Hepatocyte (in vitro differentiated cells): ENCODE measurements at regions not wholly inside any gene's neighbourhood (a gene's known extent, or its start where the extent isn't known, plus 50 kb on each side); places are given as distances from the start of the nearest gene placed in this dataset.

Experiments used
- DNase-seq: peaks from one replicate; pipeline ENCODE4 v3.0.0-alpha.2; 2016; ENCODE audit warnings: low spot score
- H2AFZ ChIP-seq: fragments of 200-600 bp; sonication (generic); 2 replicates; pipeline ENCODE4 v1.6.0; 2016; ENCODE audit warnings: antibody characterized with exemption, mild to moderate bottlenecking
- H3K27ac ChIP-seq: fragments of 200-600 bp; sonication (generic); 2 replicates; pipeline ENCODE4 v1.5.1; 2016; ENCODE audit warnings: mild to moderate bottlenecking
- H3K27me3 ChIP-seq: fragments of 200-600 bp; sonication (generic); 2 replicates; pipeline ENCODE4 v1.6.1; 2016
- H3K36me3 ChIP-seq: fragments of 200-600 bp; sonication (generic); replicated peaks from 2 replicates; pipeline ENCODE4 v1.5.1; 2016; ENCODE audit warnings: low read depth; ENCODE audit not compliant: insufficient read depth
- H3K4me1 ChIP-seq: fragments of 200-600 bp; sonication (generic); 2 replicates; pipeline ENCODE4 v1.5.1; 2016; ENCODE audit warnings: mild to moderate bottlenecking, moderate library complexity; ENCODE audit not compliant: insufficient read depth
- H3K4me2 ChIP-seq: fragments of 200-600 bp; sonication (generic); 2 replicates; pipeline ENCODE4 v1.6.0; 2016
- H3K4me3 ChIP-seq: fragments of 200-600 bp; sonication (generic); 2 replicates; pipeline ENCODE4 v1.5.1; 2016; ENCODE audit warnings: mild to moderate bottlenecking
- H3K79me2 ChIP-seq: fragments of 200-600 bp; sonication (generic); 2 replicates; pipeline ENCODE4 v1.6.0; 2017; ENCODE audit warnings: mild to moderate bottlenecking
- H3K9me2 ChIP-seq: fragments of 200-600 bp; sonication (generic); replicated peaks from 2 replicates; pipeline ENCODE4 v1.6.0; 2017; ENCODE audit warnings: mild to moderate bottlenecking; ENCODE audit not compliant: insufficient read depth
- H3K9me3 ChIP-seq: fragments of 200-600 bp; sonication (generic); 2 replicates; pipeline ENCODE4 v1.5.1; 2016; ENCODE audit warnings: low read depth, mild to moderate bottlenecking
- H4K20me1 ChIP-seq: fragments of 200-600 bp; sonication (generic); 2 replicates; pipeline ENCODE4 v1.6.0; 2016; ENCODE audit warnings: mild to moderate bottlenecking; ENCODE audit not compliant: insufficient read depth, poor library complexity, severe bottlenecking
- EZH2 ChIP-seq: fragments of 200-600 bp; sonication (generic); IDR thresholded peaks from 2 replicates; pipeline ENCODE4 v1.6.1; 2016; ENCODE audit warnings: antibody characterized with exemption, mild to moderate bottlenecking, borderline replicate concordance
- EZH2phosphoT487 ChIP-seq: fragments of 200-600 bp; sonication (generic); IDR thresholded peaks from one replicate; pipeline ENCODE4 v1.6.1; 2018; ENCODE audit warnings: antibody characterized with exemption, mild to moderate bottlenecking, low read depth, moderate library complexity; ENCODE audit not compliant: unreplicated experiment, severe bottlenecking
- WGBS: methylation state at CpG from one replicate; pipeline ENCODE4 v1.1.6; 2016; ENCODE audit warnings: low lambda C conversion rate; ENCODE audit errors: missing lambda C conversion rate; 5-methylcytosine and 5-hydroxymethylcytosine counted together
- TF ChIP-seq, protein P1 (sequence below): fragments of 200-600 bp; sonication (generic); IDR thresholded peaks from 2 replicates; pipeline ENCODE4 v1.5.1; 2016; ENCODE audit warnings: antibody characterized with exemption, mild to moderate bottlenecking; ENCODE audit not compliant: poor library complexity

DNA sequence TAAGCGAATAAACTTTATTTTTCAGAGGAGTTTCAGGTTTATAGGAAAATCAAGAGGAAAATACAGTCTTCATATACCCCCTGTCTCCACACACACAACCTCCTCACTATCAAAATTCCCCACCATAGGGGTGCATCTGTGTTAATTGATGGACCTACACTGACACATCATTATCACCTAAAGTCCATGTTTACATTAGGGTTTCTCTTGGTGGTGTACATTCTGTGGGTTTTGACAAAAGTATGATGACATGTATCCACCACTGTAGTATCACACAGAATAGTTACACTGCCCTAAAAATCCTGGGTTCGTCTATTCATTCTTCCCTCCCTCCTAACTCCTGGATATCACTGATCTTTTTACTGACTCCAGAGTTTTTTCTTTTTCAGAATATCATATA, 654.2 kb downstream of the UQCRFS1 start:
- no peak for DNase-seq
- Histone ChIP-seq H3K4me3 (no peak overlapping the region), H3K9me2 (no peaks in the 10 kb centered on the region), H3K9me3 (no peaks in the 10 kb centered on the region), H3K36me3 (no peaks in the 10 kb centered on the region), H2AFZ (no peak overlapping the region), H4K20me1 (no peaks in the 10 kb centered on the region), H3K4me1 (no peaks in the 10 kb centered on the region), H3K4me2 (no peak overlapping the region), H3K79me2 (no peaks in the 10 kb centered on the region), H3K27me3 (no peaks in the 10 kb centered on the region), H3K27ac (no peak overlapping the region)
- no peak for TF ChIP-seq EZH2phosphoT487
- TF ChIP-seq, protein P1, sequence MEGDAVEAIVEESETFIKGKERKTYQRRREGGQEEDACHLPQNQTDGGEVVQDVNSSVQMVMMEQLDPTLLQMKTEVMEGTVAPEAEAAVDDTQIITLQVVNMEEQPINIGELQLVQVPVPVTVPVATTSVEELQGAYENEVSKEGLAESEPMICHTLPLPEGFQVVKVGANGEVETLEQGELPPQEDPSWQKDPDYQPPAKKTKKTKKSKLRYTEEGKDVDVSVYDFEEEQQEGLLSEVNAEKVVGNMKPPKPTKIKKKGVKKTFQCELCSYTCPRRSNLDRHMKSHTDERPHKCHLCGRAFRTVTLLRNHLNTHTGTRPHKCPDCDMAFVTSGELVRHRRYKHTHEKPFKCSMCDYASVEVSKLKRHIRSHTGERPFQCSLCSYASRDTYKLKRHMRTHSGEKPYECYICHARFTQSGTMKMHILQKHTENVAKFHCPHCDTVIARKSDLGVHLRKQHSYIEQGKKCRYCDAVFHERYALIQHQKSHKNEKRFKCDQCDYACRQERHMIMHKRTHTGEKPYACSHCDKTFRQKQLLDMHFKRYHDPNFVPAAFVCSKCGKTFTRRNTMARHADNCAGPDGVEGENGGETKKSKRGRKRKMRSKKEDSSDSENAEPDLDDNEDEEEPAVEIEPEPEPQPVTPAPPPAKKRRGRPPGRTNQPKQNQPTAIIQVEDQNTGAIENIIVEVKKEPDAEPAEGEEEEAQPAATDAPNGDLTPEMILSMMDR = no peak
- no peak for TF ChIP-seq EZH2
- WGBS = 58% methylated on average over 2 of the region's 2 CpGs

DNA sequence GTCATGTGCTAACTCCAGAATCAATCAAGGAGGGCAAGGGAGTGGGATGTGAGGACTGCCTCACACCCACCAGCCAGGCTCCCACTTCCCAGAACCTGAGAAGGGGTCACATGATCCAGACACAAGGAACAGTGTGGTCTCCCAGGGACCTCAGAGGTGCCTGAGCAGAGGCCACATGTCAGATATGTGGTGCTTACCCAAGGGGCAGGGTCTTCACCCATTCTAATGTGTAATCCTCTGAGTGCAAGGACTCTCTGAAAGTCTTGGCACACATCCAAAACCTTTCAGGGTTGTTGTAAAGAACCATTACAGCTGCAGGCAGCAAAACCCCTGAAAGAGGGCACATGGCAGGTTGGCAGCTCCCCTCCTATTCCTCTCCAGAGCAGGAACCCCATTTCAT, 656.6 kb downstream of the UQCRFS1 start:
- TF ChIP-seq EZH2phosphoT487 (no peak), EZH2 (no peak)
- TF ChIP-seq, protein P1 = no peak
- no peaks in the 10 kb centered on the region for H3K4me1 ChIP-seq
- H2AFZ ChIP-seq = no peak overlapping the region
- no peak overlapping the region for H3K4me3 ChIP-seq
- no peaks in the 10 kb centered on the region for H3K9me3 ChIP-seq
- H3K27me3 ChIP-seq = no peaks in the 10 kb centered on the region
- no peaks in the 10 kb centered on the region for H3K79me2 ChIP-seq
- H4K20me1 ChIP-seq = no peaks in the 10 kb centered on the region
- H3K9me2 ChIP-seq = no peaks in the 10 kb centered on the region
- no peaks in the 10 kb centered on the region for H3K36me3 ChIP-seq
- H3K27ac ChIP-seq = no peak overlapping the region
- no peak for DNase-seq
- no peak overlapping the region for H3K4me2 ChIP-seq

DNA sequence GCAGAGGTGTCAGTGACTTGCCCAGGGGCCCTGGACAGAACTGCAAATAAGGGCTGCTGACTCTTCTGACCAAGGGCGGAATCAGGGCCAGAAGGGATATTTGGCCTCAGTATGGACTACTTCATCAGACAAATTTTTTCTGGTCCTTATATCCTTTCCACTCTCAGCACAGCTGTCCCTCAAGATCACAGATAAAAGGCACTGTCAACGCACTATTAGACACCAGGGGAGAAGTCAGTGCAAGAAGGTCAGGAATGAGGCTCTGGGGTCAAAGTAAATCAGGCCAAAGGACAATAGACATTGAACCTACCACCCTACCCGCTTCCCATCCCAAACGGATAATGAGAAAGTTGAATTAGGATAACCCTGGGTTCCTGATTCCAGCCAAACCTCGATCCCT, 657.6 kb downstream of the UQCRFS1 start:
- Histone ChIP-seq H2AFZ (no peak overlapping the region), H3K36me3 (no peaks in the 10 kb centered on the region), H3K4me3 (no peak overlapping the region), H3K4me1 (no peaks in the 10 kb centered on the region), H4K20me1 (no peaks in the 10 kb centered on the region), H3K79me2 (no peaks in the 10 kb centered on the region), H3K4me2 (no peak overlapping the region), H3K9me2 (no peaks in the 10 kb centered on the region), H3K27ac (no peak overlapping the region), H3K9me3 (no peaks in the 10 kb centered on the region), H3K27me3 (no peaks in the 10 kb centered on the region)
- DNase-seq = no peak
- 68% methylated on average over 5 of the region's 5 CpGs for WGBS
- TF ChIP-seq EZH2 (no peak), EZH2phosphoT487 (no peak)
- TF ChIP-seq, protein P1 = no peak

DNA sequence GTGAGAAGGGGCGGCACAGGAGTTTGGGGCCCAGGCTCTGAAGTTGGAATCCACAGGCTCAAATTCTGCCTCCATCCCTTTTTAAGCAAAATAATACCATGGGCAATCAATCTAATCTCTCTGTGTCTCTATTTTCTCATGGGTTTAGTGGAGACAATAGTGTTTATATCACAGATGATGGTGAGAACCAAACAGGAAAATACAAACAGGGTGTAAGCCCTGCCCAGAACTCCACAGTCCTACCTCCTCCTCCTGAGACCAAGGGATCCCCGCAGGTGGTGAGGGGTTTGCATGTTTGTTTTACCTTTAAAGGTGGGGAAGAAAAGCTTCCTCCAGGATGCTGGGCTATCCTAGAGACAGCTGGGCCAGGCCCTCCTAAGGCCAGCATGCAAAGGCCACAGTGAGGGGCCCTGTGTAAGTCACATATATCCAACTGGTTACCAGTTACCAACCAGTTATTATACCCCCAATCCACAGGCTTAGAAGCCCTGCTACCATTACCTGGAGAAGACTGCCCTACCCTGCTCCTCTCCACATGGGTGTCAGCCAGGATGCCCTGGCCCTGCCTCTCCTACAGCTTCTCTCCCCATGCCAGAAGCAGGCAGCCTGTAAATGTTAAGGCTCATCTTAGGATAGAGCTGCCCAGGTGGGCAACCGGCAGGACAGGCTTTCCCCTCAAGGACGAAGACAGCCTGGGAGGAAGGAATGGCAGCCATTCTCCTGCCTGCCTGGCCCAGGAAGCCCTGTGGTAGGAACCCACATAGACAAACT, 658.4 kb downstream of the UQCRFS1 start:
- H3K4me1 ChIP-seq = no peaks in the 10 kb centered on the region
- no peaks in the 10 kb centered on the region for H3K36me3 ChIP-seq
- TF ChIP-seq, protein P1 = no peak
- WGBS = 76% methylated on average over 4 of the region's 4 CpGs
- no peak for DNase-seq
- no peaks in the 10 kb centered on the region for H3K79me2 ChIP-seq
- no peak overlapping the region for H3K27ac ChIP-seq
- H2AFZ ChIP-seq = no peak overlapping the region
- H3K9me2 ChIP-seq = no peaks in the 10 kb centered on the region
- no peak overlapping the region for H3K4me3 ChIP-seq
- H4K20me1 ChIP-seq = no peaks in the 10 kb centered on the region
- H3K27me3 ChIP-seq = no peaks in the 10 kb centered on the region
- no peak overlapping the region for H3K4me2 ChIP-seq
- no peaks in the 10 kb centered on the region for H3K9me3 ChIP-seq
